ENCODE measurements at regions not wholly inside any gene's neighbourhood (a gene's known extent, or its start where the extent isn't known, plus 50 kb on each side); places are given as distances from the start of the nearest gene placed in this dataset.

DNA sequence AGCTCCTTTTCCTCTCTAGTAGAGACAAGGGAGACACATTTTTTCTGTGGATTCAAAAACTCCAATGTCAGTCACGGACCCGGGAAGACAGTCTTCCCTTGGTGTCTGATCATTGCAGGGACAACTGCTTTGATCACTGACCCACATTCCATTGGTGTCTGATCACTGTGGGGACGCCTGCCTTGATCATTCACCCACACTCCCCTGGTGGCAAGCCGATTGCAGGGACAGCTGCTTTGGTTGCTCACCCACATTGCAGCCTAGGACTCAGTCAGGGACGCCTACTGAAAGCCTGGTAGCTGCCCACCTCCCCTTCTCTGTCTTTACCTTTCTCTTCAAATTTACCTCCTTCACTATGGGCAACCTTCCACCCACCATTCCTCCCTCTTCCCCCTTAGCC is 206.6 kb upstream of the DUSP10 start:
- TF ChIP-seq, protein P1, sequence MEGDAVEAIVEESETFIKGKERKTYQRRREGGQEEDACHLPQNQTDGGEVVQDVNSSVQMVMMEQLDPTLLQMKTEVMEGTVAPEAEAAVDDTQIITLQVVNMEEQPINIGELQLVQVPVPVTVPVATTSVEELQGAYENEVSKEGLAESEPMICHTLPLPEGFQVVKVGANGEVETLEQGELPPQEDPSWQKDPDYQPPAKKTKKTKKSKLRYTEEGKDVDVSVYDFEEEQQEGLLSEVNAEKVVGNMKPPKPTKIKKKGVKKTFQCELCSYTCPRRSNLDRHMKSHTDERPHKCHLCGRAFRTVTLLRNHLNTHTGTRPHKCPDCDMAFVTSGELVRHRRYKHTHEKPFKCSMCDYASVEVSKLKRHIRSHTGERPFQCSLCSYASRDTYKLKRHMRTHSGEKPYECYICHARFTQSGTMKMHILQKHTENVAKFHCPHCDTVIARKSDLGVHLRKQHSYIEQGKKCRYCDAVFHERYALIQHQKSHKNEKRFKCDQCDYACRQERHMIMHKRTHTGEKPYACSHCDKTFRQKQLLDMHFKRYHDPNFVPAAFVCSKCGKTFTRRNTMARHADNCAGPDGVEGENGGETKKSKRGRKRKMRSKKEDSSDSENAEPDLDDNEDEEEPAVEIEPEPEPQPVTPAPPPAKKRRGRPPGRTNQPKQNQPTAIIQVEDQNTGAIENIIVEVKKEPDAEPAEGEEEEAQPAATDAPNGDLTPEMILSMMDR (IDR thresholded peaks at IDR 0.05): no peak
- TF ChIP-seq POLR2A (IDR thresholded peaks at IDR 0.05): no peak
- Histone ChIP-seq H3K9me3 (no peaks in the 10 kb centered on the region), H3K27me3 (no peaks in the 10 kb centered on the region), H3K27ac (no peak overlapping the region), H3K36me3 (no peaks in the 10 kb centered on the region), H3K4me3 (replicated peaks in 1 of 3) (no peak overlapping the region), H3K4me1 (no peaks in the 10 kb centered on the region)
- intact Hi-C loops (cut with DNase I): no loop called here
- 84 to 86% methylated on average over 5 of the region's 5 CpGs for WGBS, 2 donors
- no peak for DNase-seq

DNA sequence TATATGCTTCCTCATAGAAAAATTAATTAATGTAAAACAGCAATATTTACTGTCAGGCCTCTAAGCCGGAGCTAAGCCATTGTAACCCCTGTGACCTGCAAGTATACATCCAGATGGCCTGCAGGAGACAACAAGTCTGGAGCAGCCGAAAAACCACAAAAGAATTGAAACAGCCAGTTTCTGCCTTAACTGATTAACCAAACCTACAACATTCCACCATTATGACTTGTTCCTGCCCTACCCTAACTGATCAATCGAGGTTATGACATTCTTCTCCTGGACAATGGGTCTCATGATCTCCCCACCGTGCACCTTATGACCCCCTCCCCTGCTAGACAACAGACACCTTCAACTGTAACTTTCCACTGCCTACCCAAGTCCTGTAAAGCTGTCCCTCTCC is 205.8 kb upstream of the DUSP10 start:
- intact Hi-C loops (cut with DNase I): no loop called here
- no peak for TF ChIP-seq POLR2A (IDR thresholded peaks at IDR 0.05)
- TF ChIP-seq, protein P1 (IDR thresholded peaks at IDR 0.05): no peak
- WGBS, 2 donors: 87 to 88% methylated on average over 4 of the region's 4 CpGs
- Histone ChIP-seq H3K4me3 (replicated peaks in 1 of 3) (no peak overlapping the region), H3K4me1 (no peaks in the 10 kb centered on the region), H3K9me3 (no peaks in the 10 kb centered on the region), H3K27me3 (no peaks in the 10 kb centered on the region), H3K36me3 (no peaks in the 10 kb centered on the region), H3K27ac (no peak overlapping the region)
- DNase-seq: no peak

DNA sequence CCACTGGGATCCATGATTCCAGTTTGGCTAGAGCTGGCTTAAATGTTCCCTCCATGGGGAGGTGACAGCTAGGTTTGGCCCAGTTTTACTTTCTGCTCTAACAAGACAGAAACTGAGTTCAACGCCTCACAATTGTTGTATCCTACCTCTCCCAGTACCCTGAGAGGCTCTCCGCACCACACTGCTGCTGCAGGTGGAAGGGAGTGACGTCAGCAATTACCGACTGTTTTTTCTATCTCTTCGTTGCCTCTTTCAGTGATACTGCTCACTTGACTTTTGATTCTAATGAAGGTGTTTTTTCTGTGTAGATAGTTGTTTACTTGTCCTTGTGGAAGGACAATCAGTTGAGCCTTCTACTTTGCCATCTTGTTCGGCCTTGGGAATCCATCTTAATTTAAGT is 204.9 kb upstream of the DUSP10 start:
- intact Hi-C loops (cut with DNase I): no loop called here
- WGBS, 2 donors: 96 to 98% methylated on average over 6 of the region's 6 CpGs
- no peak for DNase-seq

GRCh38 chr1:221945669-221946068 is 203.8 kb upstream of the DUSP10 start:
- H3K4me3 ChIP-seq (replicated peaks in 1 of 3): no peak overlapping the region
- no peaks in the 10 kb centered on the region for H3K4me1 ChIP-seq
- H3K27ac ChIP-seq: no peak overlapping the region
- DNase-seq: no peak
- H3K36me3 ChIP-seq: no peaks in the 10 kb centered on the region
- TF ChIP-seq, protein P1 (IDR thresholded peaks at IDR 0.05): no peak
- no peak for TF ChIP-seq POLR2A (IDR thresholded peaks at IDR 0.05)
- 77 to 86% methylated on average over 1 of the region's 1 CpG for WGBS, 2 donors
- no peaks in the 10 kb centered on the region for H3K9me3 ChIP-seq
- no peaks in the 10 kb centered on the region for H3K27me3 ChIP-seq
- intact Hi-C loops (cut with DNase I): no loop called here

More for the DNA sequence above, 204.9 kb upstream of the DUSP10 start:
- Histone ChIP-seq H3K4me1 (no peaks in the 10 kb centered on the region), H3K4me3 (replicated peaks in 1 of 3) (no peak overlapping the region), H3K27ac (no peak overlapping the region), H3K27me3 (no peaks in the 10 kb centered on the region), H3K9me3 (no peaks in the 10 kb centered on the region), H3K36me3 (no peaks in the 10 kb centered on the region)
- no peak for TF ChIP-seq POLR2A (IDR thresholded peaks at IDR 0.05)
- TF ChIP-seq, protein P1 (IDR thresholded peaks at IDR 0.05): no peak

- no peak for DNase-seq
- 75 to 79% methylated on average over 3 of the region's 3 CpGs for WGBS, 2 donors
- Histone ChIP-seq H3K36me3 (no peaks in the 10 kb centered on the region), H3K27me3 (no peaks in the 10 kb centered on the region), H3K4me3 (replicated peaks in 1 of 3) (no peak overlapping the region), H3K9me3 (no peaks in the 10 kb centered on the region), H3K27ac (no peak overlapping the region), H3K4me1 (no peaks in the 10 kb centered on the region)
- TF ChIP-seq POLR2A (IDR thresholded peaks at IDR 0.05): no peak
- TF ChIP-seq, protein P1 (IDR thresholded peaks at IDR 0.05): no peak
- intact Hi-C loops (cut with DNase I): no loop called here
Observed at GRCh38 chr1:221944247-221944870, 202.5 kb upstream of the DUSP10 start.
